Kidney (tissue), 13 donors: ENCODE measurements at regions not wholly inside any gene's neighbourhood (a gene's known extent, or its start where the extent isn't known, plus 50 kb on each side); places are given as distances from the start of the nearest gene placed in this dataset.

Source experiments
- DNase-seq, 5 donors: peaks; one replicate each; pipeline ENCODE4 v3.0.0-alpha.2; 2013 to 2020
- FAIRE-seq: peaks from 2 replicates; lab custom pipeline; 2012; peaks lifted over from hg19 to GRCh38; lab: Jason Lieb, UNC
- H3K27ac ChIP-seq, 2 donors: one replicate each; pipeline ENCODE4 v1.7.0; 2013; ENCODE audit warnings: low read depth in 2 of 2, low read length in 2 of 2, inconsistent platforms in 1 of 2
- H3K27me3 ChIP-seq: one replicate; pipeline ENCODE4 v1.7.1; 2013; ENCODE audit warnings: low read length, inconsistent platforms; ENCODE audit not compliant: control insufficient read depth, insufficient read depth
- H3K36me3 ChIP-seq, 3 donors: one replicate each; pipeline versions ENCODE4 v1.7.0 to v1.7.1; 2013; ENCODE audit warnings: low read length in 3 of 3, control low read depth in 1 of 3, inconsistent platforms in 1 of 3; ENCODE audit not compliant: insufficient read depth in 3 of 3, control insufficient read depth in 2 of 3
- H3K4me1 ChIP-seq, 3 donors: one replicate each; pipeline versions ENCODE4 v1.7.0 to v1.7.1; 2013; ENCODE audit warnings: low read length in 3 of 3, inconsistent platforms in 1 of 3, low read depth in 1 of 3; ENCODE audit not compliant: control insufficient read depth in 2 of 3, insufficient read depth in 2 of 3
- H3K4me3 ChIP-seq, 3 donors: one replicate each; pipeline versions ENCODE4 v1.7.0 to v1.8.1; 2013; ENCODE audit warnings: low read length in 3 of 3, control low read depth in 1 of 3, inconsistent platforms in 1 of 3
- H3K9ac ChIP-seq, 3 donors: one replicate each; pipeline versions ENCODE4 v1.7.0 to v1.7.1; 2013; ENCODE audit warnings: low read length in 3 of 3, control low read depth in 1 of 3, inconsistent platforms in 1 of 3
- H3K9me3 ChIP-seq, 3 donors: one replicate each; pipeline versions ENCODE4 v1.7.0 to v1.7.1; 2013; ENCODE audit warnings: low read length in 3 of 3, control low read depth in 1 of 3, inconsistent platforms in 1 of 3; ENCODE audit not compliant: control insufficient read depth in 2 of 3, insufficient read depth in 1 of 3
- intact Hi-C: fragments of 100-400 bp; cut with DNase I; formaldehyde crosslinking; loops from one replicate; pipeline ENCODE4 v1.11.1; 2022
- TF ChIP-seq, protein P1 (sequence below): IDR thresholded peaks from 3 replicates; pipeline ENCODE4 v1.5.1; 2012; ENCODE audit warnings: mild to moderate bottlenecking, moderate library complexity, borderline replicate concordance; ENCODE audit not compliant: insufficient read depth; ENCODE audit errors: extremely low read depth
- donor health status: control.
- donor health status: control.
- donor health status: control.
- donor health status: control.
- donor health status: control.
- donor health status: DM: yes; HTN: yes; CAD: no.
- donor health status: Normal renal cell carcinoma (clear cell type).

DNA sequence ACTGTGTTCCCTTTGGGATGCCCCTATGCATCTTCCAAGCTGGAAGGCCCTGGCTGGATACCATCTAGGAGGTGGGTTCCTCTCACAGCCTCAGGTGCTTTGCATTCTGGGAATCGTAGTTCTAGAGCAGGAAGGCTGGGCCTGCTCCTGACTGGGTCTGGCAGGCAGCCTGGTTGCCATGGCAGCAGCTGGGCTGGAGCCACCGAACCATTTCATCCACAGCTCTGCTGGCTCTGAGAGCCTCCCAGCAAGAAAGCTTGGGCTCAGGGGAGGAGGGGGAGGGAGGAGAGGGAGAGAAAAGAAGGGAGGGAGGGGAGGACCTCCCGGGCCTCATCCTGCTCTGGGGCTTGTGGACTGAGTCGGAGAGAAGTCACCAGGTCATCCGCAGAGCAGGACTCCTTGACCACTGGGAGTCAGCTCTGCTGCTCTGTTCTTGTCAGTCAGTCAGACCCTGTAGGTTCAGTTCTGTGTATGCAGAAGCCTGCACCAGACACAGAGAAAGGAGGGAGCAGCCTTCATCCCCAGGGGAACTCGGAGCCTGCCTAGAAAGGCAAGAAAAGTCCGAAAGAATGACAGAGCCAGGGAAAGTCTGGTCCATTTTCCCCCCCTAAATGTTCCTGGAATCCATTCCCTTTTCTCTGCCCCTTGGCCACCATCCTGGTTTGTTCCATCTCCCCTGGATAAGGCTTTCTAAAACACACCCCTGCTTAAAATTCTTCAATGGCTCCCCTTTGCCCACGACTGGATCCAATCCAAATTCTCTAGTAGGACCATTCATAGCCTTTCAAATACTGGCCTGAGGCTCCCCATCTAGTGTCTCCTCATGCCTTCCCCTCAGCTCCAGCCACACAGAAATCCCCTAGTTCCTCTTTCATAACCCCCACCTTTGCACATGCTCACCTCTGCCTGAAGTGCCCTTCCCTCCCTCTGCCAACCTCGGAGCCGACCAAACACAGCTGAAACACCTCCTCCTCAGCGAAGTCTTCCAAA is 65.4 kb upstream of the ARAP3 start:
- H3K27ac ChIP-seq: no peak overlapping the region
- no peaks in the 10 kb centered on the region for H3K36me3 ChIP-seq
- TF ChIP-seq, protein P1, sequence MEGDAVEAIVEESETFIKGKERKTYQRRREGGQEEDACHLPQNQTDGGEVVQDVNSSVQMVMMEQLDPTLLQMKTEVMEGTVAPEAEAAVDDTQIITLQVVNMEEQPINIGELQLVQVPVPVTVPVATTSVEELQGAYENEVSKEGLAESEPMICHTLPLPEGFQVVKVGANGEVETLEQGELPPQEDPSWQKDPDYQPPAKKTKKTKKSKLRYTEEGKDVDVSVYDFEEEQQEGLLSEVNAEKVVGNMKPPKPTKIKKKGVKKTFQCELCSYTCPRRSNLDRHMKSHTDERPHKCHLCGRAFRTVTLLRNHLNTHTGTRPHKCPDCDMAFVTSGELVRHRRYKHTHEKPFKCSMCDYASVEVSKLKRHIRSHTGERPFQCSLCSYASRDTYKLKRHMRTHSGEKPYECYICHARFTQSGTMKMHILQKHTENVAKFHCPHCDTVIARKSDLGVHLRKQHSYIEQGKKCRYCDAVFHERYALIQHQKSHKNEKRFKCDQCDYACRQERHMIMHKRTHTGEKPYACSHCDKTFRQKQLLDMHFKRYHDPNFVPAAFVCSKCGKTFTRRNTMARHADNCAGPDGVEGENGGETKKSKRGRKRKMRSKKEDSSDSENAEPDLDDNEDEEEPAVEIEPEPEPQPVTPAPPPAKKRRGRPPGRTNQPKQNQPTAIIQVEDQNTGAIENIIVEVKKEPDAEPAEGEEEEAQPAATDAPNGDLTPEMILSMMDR: no peak
- no peak overlapping the region for H3K4me3 ChIP-seq
- H3K9ac ChIP-seq: no peak overlapping the region
- H3K27me3 ChIP-seq: no peaks in the 10 kb centered on the region
- H3K9me3 ChIP-seq: no peaks in the 10 kb centered on the region
- H3K4me1 ChIP-seq: peaks cover 0 to 3% (median 0%) of the 10 kb centered on the region in 3 donors
- intact Hi-C loops: no loop called here
- peak; percentile 94 to 97 (median 96) for DNase-seq
- FAIRE-seq: no peak

DNA sequence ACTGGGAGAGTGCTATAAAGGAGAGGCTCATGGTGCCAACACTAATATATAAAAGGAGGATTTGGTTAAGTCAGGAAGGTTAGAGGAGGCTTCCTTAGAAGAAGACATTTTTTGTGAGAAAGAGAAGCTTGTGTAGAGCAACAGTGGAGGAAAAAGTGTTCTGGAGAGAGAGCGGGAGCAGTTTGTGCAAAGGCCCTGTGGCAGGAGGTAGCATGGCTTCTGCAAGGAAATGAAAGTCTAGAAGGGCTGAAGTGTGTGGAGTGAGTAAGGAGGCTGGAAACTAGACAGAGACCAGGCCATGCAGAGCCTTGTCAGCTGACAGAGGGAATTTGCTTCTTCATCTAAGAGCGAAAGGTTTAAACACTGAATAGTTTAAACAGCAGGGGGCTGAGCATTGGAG is 64.4 kb upstream of the ARAP3 start:
- FAIRE-seq: no peak
- no peak overlapping the region for H3K27ac ChIP-seq
- intact Hi-C loops: no loop called here
- no peak overlapping the region for H3K4me3 ChIP-seq
- no peak for DNase-seq
- TF ChIP-seq, protein P1: no peak
- peaks cover 0 to 3% (median 0%) of the 10 kb centered on the region in 3 donors for H3K4me1 ChIP-seq
- H3K9ac ChIP-seq: no peak overlapping the region
- H3K36me3 ChIP-seq: no peaks in the 10 kb centered on the region
- no peaks in the 10 kb centered on the region for H3K9me3 ChIP-seq
- H3K27me3 ChIP-seq: no peaks in the 10 kb centered on the region

DNA sequence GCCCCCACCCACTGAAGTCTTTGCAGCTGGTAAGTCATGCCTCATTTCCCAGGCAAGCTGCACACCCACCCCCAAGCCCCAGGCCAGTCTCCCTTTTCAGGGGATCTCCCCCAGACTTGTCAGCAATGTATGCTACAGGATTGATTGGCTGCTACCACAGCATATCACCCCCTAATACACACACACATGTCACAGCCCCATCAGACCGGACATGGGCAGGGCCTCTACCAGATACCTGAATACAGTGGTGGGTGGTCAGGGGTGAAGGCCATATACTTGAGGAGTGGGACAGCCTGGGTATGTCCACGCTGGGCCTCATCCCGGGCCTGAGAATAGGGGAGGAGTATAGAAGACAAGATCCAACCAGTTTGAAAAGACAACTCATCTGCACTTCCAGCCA is 63.4 kb upstream of the ARAP3 start:
- peaks cover 0 to 3% (median 0%) of the 10 kb centered on the region in 3 donors for H3K4me1 ChIP-seq
- H3K9me3 ChIP-seq: no peaks in the 10 kb centered on the region
- no peaks in the 10 kb centered on the region for H3K36me3 ChIP-seq
- FAIRE-seq (no peak), DNase-seq (peak in 4 of 5 donors; percentile 50 to 72 (median 60))
- no peak overlapping the region for H3K4me3 ChIP-seq
- H3K27ac ChIP-seq: no peak overlapping the region
- H3K9ac ChIP-seq: no peak overlapping the region
- TF ChIP-seq, protein P1: no peak
- intact Hi-C loops: no loop called here
- H3K27me3 ChIP-seq: no peaks in the 10 kb centered on the region
